SJCRH30 (cell line): ENCODE measurements at regions not wholly inside any gene's neighbourhood (a gene's known extent, or its start where the extent isn't known, plus 50 kb on each side); places are given as distances from the start of the nearest gene placed in this dataset.
"Not testable (repeated sequence)": the region's sequence is repeated elsewhere in the genome, so short reads cannot be mapped to it uniquely, and the experiment has no call there.

Source experiments
- DNase-seq, 2 experiments: peaks; one replicate each; pipeline ENCODE4 v3.0.0-alpha.2; 2015 to 2020
- H3K27ac ChIP-seq: fragments of 250-450 bp; sonication (Bioruptor Pico); 2 replicates; pipeline ENCODE4 v1.5.1; 2020; ENCODE audit warnings: mild to moderate bottlenecking, moderate library complexity
- H3K27me3 ChIP-seq: fragments of 250-450 bp; sonication (Bioruptor Pico); 2 replicates; pipeline ENCODE4 v1.5.1; 2020; ENCODE audit warnings: mild to moderate bottlenecking, moderate library complexity
- H3K36me3 ChIP-seq: fragments of 250-450 bp; sonication (Bioruptor Pico); 2 replicates; pipeline ENCODE4 v1.5.1; 2020; ENCODE audit warnings: mild to moderate bottlenecking, moderate library complexity
- H3K4me1 ChIP-seq: fragments of 250-450 bp; sonication (Bioruptor Pico); 2 replicates; pipeline ENCODE4 v1.5.1; 2020; ENCODE audit warnings: mild to moderate bottlenecking, moderate library complexity
- H3K4me3 ChIP-seq: fragments of 250-450 bp; sonication (Bioruptor Pico); 2 replicates; pipeline ENCODE4 v1.5.1; 2020; ENCODE audit warnings: mild to moderate bottlenecking, moderate library complexity
- H3K9me3 ChIP-seq: fragments of 250-450 bp; sonication (Bioruptor Pico); replicated peaks from 2 replicates; pipeline ENCODE4 v1.5.1; 2020; ENCODE audit warnings: mild to moderate bottlenecking, moderate library complexity

DNA sequence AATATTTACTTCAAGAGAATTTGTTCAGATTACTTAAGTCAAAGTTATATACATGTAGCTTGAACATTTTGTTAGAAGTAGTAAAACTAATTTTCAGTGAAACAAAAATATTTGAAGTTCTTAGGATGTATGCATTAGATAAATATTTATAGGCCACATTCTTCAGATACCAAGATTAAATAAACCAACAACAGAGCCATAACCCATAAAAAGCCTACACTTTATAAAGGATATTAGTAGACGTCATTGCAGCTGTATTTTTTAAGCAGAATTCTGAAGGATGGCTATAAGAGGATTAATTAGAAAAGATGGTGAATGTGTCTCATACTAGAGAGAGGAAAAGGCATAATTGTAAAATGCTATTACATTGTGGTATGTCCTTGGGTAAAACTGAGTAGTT lies 449.7 kb upstream of the ALCAM start:
- Histone ChIP-seq H3K27ac (peak overlapping the region; percentile 24; the same call in 1 of the 2 replicates), H3K27me3 (no peaks in the 10 kb centered on the region), H3K36me3 (no peaks in the 10 kb centered on the region), H3K9me3 (no peaks in the 10 kb centered on the region), H3K4me3 (no peak overlapping the region), H3K4me1 (peaks cover 14% of the 10 kb centered on the region; the same call in 1 of the 2 replicates)
- no peak for DNase-seq

DNA sequence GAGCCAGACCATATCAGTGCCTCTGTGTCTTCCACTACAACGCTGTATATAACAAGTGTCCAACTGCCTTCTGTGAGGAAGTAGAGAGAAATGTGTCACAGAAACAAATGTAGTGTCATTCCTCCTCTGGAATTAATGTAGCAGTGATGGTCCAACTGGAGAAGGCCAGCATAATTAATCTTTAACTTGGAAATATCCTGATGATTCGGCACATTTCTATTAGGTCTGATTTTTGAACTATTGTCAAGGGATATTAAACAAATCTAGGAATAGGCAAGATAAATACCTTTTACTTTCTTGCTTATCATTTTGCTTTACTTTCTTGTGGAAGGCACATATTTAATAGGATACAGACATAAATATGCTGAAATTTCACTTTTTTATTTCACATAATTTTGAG lies 446.2 kb upstream of the ALCAM start:
- Histone ChIP-seq H3K4me3 (no peak overlapping the region), H3K27ac (no peak overlapping the region), H3K36me3 (no peaks in the 10 kb centered on the region), H3K4me1 (peaks cover 11% of the 10 kb centered on the region; the same call in 1 of the 2 replicates), H3K27me3 (no peaks in the 10 kb centered on the region), H3K9me3 (no peaks in the 10 kb centered on the region)
- DNase-seq, result no peak

DNA sequence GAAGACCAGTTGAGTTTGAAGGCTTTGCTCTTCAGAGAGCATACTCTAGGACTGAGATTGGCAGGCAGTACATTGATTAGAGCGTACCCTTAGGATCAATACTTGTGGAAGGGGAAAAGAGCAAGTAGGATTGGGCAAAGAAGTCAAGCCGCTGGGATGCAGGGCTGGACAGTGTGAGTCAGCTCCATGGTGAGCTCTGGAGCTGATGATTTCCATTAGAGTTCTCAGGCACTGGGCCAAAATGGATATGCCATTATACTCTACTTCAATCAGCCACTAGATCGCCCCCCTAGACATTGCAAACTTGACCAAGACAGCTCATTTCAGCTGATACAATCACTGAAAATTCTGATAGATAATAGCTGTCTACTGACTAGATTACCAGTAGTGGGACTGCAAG lies 432.7 kb upstream of the ALCAM start:
- H3K27me3 ChIP-seq, result peaks cover 2% of the 10 kb centered on the region; the same call in 1 of the 2 replicates
- no peak overlapping the region for H3K27ac ChIP-seq
- H3K4me1 ChIP-seq, result no peaks in the 10 kb centered on the region
- DNase-seq, result no peak
- H3K36me3 ChIP-seq, result no peaks in the 10 kb centered on the region
- no peaks in the 10 kb centered on the region for H3K9me3 ChIP-seq
- H3K4me3 ChIP-seq, result no peak overlapping the region

DNA sequence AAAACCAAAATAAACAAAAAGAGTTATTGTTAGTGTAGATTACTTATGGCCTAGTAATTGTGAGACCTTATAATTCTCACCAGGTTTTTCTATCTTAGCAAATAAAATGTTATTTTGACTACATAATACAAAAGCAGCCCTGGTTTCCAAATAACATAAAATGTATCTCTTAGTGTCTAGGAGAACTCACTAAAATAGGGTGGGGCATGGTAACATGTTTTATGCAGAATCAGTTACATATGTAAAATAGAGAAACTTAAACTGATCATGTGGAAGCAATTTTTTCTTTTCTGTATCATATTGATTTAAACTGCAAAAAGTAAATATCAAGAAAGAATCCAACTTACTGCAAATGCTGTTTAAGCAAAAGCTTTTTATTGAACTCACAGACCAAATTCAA lies 431.1 kb upstream of the ALCAM start:
- Histone ChIP-seq H3K4me3 (no peak overlapping the region), H3K36me3 (no peaks in the 10 kb centered on the region), H3K9me3 (no peaks in the 10 kb centered on the region), H3K27ac (no peak overlapping the region), H3K4me1 (no peaks in the 10 kb centered on the region), H3K27me3 (peaks cover 2% of the 10 kb centered on the region; the same call in 1 of the 2 replicates)
- no peak for DNase-seq

DNA sequence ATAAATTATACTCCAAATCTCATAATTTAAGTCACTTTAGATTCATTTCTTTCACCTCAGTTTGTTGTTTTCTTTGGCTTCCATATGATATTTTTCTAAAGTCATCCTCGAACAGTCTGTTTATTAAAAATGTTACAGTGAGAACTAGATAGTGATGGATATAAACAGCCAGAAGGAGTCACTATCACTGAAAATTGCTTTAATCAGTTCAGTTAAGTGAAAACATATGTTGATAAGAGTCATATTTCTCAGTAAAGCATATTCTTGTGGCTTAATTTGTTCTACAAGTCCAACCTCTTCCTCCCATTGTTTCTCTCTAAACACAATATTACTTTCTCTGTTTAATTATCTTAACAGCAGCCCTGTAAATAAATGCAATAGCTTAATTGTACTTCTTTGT lies 427.5 kb upstream of the ALCAM start:
- H3K36me3 ChIP-seq, result no peaks in the 10 kb centered on the region
- no peak for DNase-seq
- H3K9me3 ChIP-seq, result no peaks in the 10 kb centered on the region
- no peaks in the 10 kb centered on the region for H3K27me3 ChIP-seq
- H3K4me1 ChIP-seq, result no peaks in the 10 kb centered on the region
- no peak overlapping the region for H3K4me3 ChIP-seq
- H3K27ac ChIP-seq, result no peak overlapping the region

DNA sequence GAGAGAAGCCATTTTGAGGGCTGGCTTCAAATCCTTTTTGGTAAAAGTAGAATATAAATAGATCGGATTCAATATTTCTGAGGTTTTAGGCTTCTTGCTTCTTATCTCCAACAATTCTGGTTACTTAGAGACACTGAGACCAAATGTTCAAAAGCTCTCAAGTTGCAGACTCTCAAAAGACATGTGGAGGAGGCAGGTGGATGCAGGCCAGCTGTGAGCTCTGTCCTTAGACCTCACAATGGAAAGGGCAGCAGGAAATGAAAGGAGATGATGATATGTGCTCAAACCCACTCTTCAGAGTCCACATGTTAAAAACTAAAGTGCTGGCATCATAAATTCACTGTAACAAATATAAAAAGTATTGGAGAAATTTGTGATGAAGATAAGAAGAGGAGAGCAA lies 424.9 kb upstream of the ALCAM start:
- Histone ChIP-seq H3K4me1 (no peaks in the 10 kb centered on the region), H3K9me3 (no peaks in the 10 kb centered on the region), H3K27ac (no peak overlapping the region), H3K4me3 (no peak overlapping the region), H3K36me3 (no peaks in the 10 kb centered on the region), H3K27me3 (no peaks in the 10 kb centered on the region)
- no peak for DNase-seq

DNA sequence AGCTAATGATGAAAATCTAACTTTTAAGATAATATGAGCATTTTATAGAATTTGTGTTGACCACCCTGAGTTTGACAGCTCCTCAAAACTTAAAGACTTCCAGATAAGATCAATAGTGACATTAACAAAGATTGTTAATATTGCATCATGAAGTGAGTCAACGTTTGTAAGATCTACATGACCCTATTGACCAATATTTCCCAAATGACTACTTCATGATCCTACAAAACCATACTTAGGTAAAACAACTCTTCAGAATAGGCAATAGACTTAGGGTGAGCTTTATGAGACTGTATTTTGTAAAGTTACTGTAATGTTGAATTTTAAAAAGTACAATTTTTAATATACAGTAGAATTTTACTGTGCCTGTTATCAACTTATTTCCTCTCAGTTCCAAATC lies 422.7 kb upstream of the ALCAM start:
- no peak for DNase-seq
- H3K36me3 ChIP-seq, result no peaks in the 10 kb centered on the region
- no peak overlapping the region for H3K27ac ChIP-seq
- no peaks in the 10 kb centered on the region for H3K4me1 ChIP-seq
- no peaks in the 10 kb centered on the region for H3K9me3 ChIP-seq
- no peak overlapping the region for H3K4me3 ChIP-seq
- no peaks in the 10 kb centered on the region for H3K27me3 ChIP-seq

DNA sequence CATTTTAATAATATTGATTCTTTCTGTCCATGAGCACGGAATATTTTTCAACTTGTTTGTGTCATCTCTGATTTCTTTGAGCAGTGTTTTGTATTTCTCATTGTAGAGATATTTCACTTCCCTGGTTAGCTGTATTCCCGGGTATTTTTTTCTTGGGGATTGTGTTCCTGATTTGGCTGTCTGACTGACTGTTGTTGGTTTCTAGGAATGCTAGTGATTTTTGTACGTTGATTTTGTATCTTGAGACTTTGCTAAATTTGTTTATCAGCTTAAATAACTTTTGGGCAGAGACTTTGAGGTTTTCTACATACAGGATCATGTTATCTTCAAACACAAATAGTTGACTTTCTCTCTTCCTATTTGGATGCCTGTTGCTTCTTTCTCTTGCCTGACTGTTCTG lies 418.8 kb upstream of the ALCAM start:
- Histone ChIP-seq H3K36me3 (no peaks in the 10 kb centered on the region), H3K4me3 (no peak overlapping the region), H3K27me3 (no peaks in the 10 kb centered on the region), H3K27ac (no peak overlapping the region), H3K4me1 (peaks cover 5% of the 10 kb centered on the region; the same call in 1 of the 2 replicates), H3K9me3 (no peaks in the 10 kb centered on the region)
- no peak for DNase-seq

DNA sequence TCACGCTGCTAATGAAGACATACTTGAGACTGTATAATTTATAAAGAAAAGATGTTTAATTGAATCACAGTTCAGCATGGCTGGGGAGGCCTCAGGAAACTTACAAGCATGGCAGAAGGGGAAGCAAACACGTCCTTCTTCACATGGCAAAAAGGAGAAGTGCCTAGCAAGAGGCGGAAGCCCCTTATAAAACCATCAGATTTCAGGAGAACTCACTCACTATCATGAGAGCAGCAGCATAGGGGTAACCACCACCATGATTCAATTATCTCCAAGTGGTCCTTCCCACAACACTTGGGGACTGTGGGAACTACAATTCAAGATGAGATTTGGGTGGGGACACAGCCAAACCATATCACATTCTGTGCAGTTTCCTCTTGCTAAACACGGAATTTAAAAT lies 416.9 kb upstream of the ALCAM start:
- not testable (repeated sequence) for DNase-seq, H3K4me3 ChIP-seq, H3K9me3 ChIP-seq

DNA sequence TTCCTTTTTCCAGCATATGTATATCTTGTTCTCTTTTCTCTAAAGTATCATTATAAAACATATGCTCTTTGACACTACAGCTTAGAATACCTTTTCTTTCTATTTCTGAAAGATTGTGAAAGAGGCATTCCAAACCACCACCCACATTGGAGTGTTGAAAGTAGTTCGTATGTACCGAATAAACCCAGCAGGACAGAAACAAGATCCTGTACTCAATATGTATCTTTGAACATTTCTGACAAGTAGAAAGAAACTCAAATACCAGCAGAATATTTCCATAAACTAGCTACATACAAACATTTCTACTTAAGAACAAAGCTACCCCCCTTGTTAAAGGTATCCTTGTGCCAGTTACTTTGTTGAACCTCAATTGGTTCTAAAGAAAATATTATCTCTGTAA lies 415.3 kb upstream of the ALCAM start:
- no peaks in the 10 kb centered on the region for H3K27me3 ChIP-seq
- no peaks in the 10 kb centered on the region for H3K9me3 ChIP-seq
- no peak for DNase-seq
- no peak overlapping the region for H3K4me3 ChIP-seq
- peaks cover 5% of the 10 kb centered on the region; the same call in 1 of the 2 replicates for H3K4me1 ChIP-seq
- no peak overlapping the region for H3K27ac ChIP-seq
- no peaks in the 10 kb centered on the region for H3K36me3 ChIP-seq

More for the DNA sequence above, 416.9 kb upstream of the ALCAM start:
- H3K4me1 ChIP-seq, H3K27me3 ChIP-seq, H3K27ac ChIP-seq, H3K36me3 ChIP-seq: not testable (repeated sequence)

DNA sequence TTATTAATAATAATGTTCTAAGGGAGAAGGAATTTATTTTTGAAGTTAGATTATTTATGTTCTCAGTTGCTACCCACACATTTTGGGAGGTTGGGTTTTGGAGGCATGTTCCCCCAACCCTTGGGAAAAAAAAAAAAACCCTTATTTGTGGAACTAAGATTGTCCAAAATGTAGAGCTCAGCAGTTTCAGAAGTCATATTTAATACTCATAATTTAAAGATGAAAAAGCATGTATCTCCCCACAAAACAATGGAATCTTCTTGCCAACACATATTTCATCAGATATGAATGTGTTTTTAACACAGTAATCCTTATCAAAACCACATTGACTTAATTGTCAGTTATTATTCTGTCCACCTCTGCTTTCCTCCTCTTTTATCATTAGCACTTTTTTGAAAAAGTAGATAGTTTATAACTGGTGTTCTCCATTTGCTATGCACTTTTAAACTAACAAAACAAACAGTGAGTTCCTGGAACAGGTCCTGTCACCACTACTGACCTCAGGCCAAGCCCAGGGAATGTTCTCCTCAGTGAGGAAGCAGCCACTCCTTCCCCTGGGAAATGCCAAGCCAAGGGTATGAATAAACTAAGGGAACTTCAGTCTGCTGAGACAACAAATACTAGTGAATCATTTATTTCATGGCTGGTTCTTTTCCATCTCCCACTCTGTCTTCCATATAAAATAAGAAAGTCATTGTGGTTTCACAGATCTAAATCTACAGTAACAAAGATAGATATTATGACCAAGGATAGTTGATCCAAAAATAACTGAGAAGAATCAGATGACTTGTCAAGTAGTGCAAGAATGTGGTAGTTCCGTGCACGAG lies 414.4 kb upstream of the ALCAM start:
- H3K27me3 ChIP-seq, result no peaks in the 10 kb centered on the region
- H3K9me3 ChIP-seq, result no peaks in the 10 kb centered on the region
- H3K4me3 ChIP-seq, result no peak overlapping the region
- peaks cover 5% of the 10 kb centered on the region; the same call in 1 of the 2 replicates for H3K4me1 ChIP-seq
- H3K27ac ChIP-seq, result no peak overlapping the region
- DNase-seq, result peak; percentile 41 to 50
- no peaks in the 10 kb centered on the region for H3K36me3 ChIP-seq

DNA sequence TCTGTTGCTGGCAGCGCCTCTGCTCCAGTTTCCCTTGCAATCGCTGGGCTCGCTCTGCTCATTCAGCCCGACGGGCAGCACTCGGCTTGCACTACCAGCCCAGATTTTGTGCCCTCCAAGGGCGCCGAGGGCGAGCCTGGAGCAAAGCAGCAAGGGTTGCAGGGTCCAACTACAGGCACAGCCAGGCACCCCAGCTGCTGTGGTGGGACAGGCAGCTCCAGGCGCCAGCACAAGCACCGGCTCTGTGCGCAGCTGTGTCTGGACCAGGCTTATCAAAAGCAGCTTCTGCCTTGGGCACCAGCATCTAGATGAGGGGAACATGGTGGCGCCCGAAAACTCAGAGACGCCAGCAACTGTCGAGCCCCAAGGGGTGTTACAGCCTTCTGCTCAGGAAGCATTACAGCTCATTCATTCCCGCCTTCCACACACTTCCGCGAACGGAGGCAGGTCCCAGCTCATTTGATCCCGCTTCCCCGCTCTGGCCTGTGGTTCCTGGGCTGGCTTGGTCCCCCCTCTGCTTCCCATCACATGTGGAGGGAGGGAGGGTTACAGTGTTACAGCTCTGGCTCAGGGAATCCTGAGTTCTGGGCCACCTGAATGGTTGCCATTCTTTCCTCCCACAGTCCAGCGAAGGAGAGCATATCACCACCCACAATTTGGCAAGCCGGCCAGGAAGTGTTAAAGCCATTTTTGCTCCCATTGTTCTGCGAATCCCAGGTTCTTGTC lies 409.9 kb upstream of the ALCAM start:
- Histone ChIP-seq H3K36me3 (no peaks in the 10 kb centered on the region), H3K4me1 (peaks cover 3% of the 10 kb centered on the region; the same call in 1 of the 2 replicates), H3K4me3 (no peak overlapping the region), H3K27ac (no peak overlapping the region), H3K9me3 (no peaks in the 10 kb centered on the region), H3K27me3 (no peaks in the 10 kb centered on the region)
- DNase-seq, result no peak

DNA sequence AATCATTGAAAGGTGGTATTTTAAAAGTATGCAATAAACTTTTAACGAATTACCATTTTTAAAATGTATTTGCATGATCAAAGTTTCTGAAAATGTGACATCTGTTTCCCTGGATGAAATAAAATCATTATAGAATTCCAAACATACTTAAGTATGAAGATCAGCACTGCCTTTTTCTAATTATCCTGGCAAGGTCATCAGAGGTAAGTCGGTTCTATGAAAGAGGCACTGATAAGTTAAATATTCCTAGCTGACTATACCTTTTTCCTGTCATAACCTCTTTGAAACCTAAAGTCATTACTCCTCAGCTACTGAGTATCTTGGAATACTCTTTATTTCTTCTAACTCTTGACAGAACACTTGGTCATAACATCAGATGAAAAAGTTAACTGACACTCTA lies 406.1 kb upstream of the ALCAM start:
- Histone ChIP-seq H3K27me3 (no peaks in the 10 kb centered on the region), H3K27ac (no peak overlapping the region), H3K4me1 (no peaks in the 10 kb centered on the region), H3K4me3 (no peak overlapping the region), H3K9me3 (no peaks in the 10 kb centered on the region), H3K36me3 (no peaks in the 10 kb centered on the region)
- no peak for DNase-seq

DNA sequence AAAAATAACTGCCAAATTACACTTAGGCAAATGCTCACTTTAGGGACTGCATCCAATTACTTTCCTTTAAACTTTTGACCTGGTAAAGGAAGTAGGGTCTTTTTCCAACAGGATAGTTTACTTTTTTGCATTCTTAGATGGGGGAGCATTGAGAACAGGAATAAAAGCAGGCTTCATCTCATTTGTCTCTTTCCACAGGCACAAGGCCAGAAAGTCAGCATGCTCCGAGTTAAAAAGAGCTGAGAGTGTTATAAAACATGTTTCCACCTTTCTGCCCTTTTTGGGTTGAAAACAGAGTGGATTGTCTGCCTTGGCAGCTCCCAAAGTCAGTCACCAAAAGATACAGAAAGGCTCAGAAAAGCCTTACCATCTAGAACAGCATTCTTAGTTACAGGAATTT lies 404.9 kb upstream of the ALCAM start:
- Histone ChIP-seq H3K27me3 (no peaks in the 10 kb centered on the region), H3K27ac (no peak overlapping the region), H3K4me1 (no peaks in the 10 kb centered on the region), H3K9me3 (no peaks in the 10 kb centered on the region), H3K36me3 (no peaks in the 10 kb centered on the region), H3K4me3 (no peak overlapping the region)
- DNase-seq, result no peak

DNA sequence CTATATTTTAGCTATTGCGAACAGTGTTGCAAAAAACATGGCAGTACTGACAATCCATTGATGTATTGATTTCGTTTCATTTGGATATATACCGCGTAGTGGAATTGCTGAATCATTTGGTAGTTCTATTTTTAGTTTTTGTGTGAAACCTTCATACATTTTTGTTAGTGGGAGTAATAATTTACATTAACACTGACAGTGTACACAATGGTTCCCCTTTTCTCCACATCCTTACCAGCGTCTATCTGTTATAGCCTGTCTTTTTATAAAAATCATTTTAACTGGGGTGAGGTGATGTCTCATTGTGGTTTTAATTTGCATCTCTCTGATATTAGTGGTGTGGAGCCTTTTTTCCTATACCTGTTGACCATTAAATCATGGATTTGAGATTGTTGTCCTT lies 392.4 kb upstream of the ALCAM start:
- H3K36me3 ChIP-seq, result no peaks in the 10 kb centered on the region
- no peaks in the 10 kb centered on the region for H3K27me3 ChIP-seq
- no peak for DNase-seq
- no peaks in the 10 kb centered on the region for H3K4me1 ChIP-seq
- no peak overlapping the region for H3K4me3 ChIP-seq
- H3K9me3 ChIP-seq, result no peaks in the 10 kb centered on the region
- H3K27ac ChIP-seq, result no peak overlapping the region
